ENCODE measurements at regions not wholly inside any gene's neighbourhood (a gene's known extent, or its start where the extent isn't known, plus 50 kb on each side); places are given as distances from the start of the nearest gene placed in this dataset.

DNA sequence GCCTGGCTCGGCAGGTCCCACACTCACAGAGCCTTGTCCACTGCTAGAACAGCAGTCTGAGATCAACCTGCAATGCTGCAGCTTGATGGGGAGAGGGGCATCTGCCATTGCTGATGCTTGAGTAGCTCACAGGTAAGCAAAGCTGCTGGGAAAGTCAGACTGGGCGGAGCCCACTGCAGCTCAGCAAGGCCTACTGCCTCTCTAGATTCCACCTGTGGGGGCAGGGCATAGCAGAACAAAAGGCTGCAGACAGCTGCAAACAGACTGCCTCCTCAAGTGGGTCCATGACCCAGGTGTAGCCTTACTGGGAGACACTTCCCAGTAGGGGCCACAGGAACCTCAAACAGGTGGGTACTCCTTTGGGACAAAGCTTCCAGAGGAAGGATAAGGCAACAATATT is 110.6 kb upstream of the ADAMTS3 start:
- no peak overlapping the region for H3K27ac ChIP-seq
- no peaks in the 10 kb centered on the region for H3K4me1 ChIP-seq
- no peak for TF ChIP-seq POLR2A (IDR thresholded peaks at IDR 0.05)
- TF ChIP-seq, protein P1, sequence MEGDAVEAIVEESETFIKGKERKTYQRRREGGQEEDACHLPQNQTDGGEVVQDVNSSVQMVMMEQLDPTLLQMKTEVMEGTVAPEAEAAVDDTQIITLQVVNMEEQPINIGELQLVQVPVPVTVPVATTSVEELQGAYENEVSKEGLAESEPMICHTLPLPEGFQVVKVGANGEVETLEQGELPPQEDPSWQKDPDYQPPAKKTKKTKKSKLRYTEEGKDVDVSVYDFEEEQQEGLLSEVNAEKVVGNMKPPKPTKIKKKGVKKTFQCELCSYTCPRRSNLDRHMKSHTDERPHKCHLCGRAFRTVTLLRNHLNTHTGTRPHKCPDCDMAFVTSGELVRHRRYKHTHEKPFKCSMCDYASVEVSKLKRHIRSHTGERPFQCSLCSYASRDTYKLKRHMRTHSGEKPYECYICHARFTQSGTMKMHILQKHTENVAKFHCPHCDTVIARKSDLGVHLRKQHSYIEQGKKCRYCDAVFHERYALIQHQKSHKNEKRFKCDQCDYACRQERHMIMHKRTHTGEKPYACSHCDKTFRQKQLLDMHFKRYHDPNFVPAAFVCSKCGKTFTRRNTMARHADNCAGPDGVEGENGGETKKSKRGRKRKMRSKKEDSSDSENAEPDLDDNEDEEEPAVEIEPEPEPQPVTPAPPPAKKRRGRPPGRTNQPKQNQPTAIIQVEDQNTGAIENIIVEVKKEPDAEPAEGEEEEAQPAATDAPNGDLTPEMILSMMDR (IDR thresholded peaks at IDR 0.05) = no peak
- TF ChIP-seq POLR2AphosphoS5 (IDR thresholded peaks at IDR 0.05) = no peak
- no peaks in the 10 kb centered on the region for H3K27me3 ChIP-seq
- peaks cover 0 to 4% of the 10 kb centered on the region in 2 donors for H3K9me3 ChIP-seq
- intact Hi-C loops (cut with DNase I; ENCODE audit: low total_unique reads) = loop anchor here (5.0 kb wide), 1 partner anchor 267 kb away; no protein-coding TSS in a partner anchor
- no peaks in the 10 kb centered on the region for H3K36me3 ChIP-seq
- DNase-seq (ENCODE audit: low spot score in 2 of 2) = no peak
- no peak overlapping the region for H3K4me3 ChIP-seq

DNA sequence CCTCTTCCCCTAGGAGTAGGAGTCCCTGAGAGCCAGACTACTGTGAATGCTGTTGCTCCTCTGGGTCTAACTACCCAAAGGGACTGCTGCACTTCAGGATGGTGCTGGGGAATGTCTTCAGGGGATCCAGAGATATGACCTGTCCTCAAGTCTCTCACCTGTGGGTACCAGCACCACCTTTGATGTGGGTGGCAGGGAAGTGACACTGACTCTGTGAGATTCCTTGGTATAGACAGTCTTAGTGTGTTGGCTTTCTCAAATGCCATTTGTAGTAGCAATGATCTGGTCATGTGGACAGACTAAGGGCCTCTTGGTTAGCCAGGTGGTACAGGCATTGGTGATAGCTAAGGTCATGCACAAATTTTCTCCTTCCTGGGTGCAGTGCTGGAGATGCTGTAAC is 108.9 kb upstream of the ADAMTS3 start:
- Histone ChIP-seq H3K9me3 (no peaks in the 10 kb centered on the region), H3K4me3 (no peak overlapping the region), H3K27me3 (no peaks in the 10 kb centered on the region), H3K27ac (no peak overlapping the region), H3K4me1 (no peaks in the 10 kb centered on the region), H3K36me3 (no peaks in the 10 kb centered on the region)
- no peak for DNase-seq (ENCODE audit: low spot score in 2 of 2)
- TF ChIP-seq POLR2A (IDR thresholded peaks at IDR 0.05) (no peak), POLR2AphosphoS5 (IDR thresholded peaks at IDR 0.05) (no peak)
- TF ChIP-seq, protein P1 (IDR thresholded peaks at IDR 0.05) = no peak
- intact Hi-C loops (cut with DNase I; ENCODE audit: low total_unique reads) = no loop called here

GRCh38 chr4:72677265-72677664 is 108.2 kb upstream of the ADAMTS3 start:
- Histone ChIP-seq H3K4me1 (no peaks in the 10 kb centered on the region), H3K36me3 (no peaks in the 10 kb centered on the region), H3K27ac (no peak overlapping the region), H3K27me3 (no peaks in the 10 kb centered on the region), H3K4me3 (no peak overlapping the region), H3K9me3 (no peaks in the 10 kb centered on the region)
- TF ChIP-seq POLR2A (IDR thresholded peaks at IDR 0.05) = no peak
- TF ChIP-seq, protein P1 (IDR thresholded peaks at IDR 0.05) = no peak
- no peak for TF ChIP-seq POLR2AphosphoS5 (IDR thresholded peaks at IDR 0.05)
- DNase-seq (ENCODE audit: low spot score in 2 of 2) = no peak
- intact Hi-C loops (cut with DNase I; ENCODE audit: low total_unique reads) = no loop called here

GRCh38 chr4:72671980-72672379 is 103.0 kb upstream of the ADAMTS3 start:
- DNase-seq (ENCODE audit: low spot score in 2 of 2) = no peak
- no peak overlapping the region for H3K4me3 ChIP-seq
- no peaks in the 10 kb centered on the region for H3K36me3 ChIP-seq
- no peak overlapping the region for H3K27ac ChIP-seq
- TF ChIP-seq POLR2AphosphoS5 (IDR thresholded peaks at IDR 0.05) = no peak
- H3K4me1 ChIP-seq = no peaks in the 10 kb centered on the region
- intact Hi-C loops (cut with DNase I; ENCODE audit: low total_unique reads) = no loop called here
- H3K27me3 ChIP-seq = no peaks in the 10 kb centered on the region
- H3K9me3 ChIP-seq = no peaks in the 10 kb centered on the region

- Histone ChIP-seq H3K4me3 (no peak overlapping the region), H3K36me3 (no peaks in the 10 kb centered on the region), H3K27me3 (no peaks in the 10 kb centered on the region), H3K4me1 (no peaks in the 10 kb centered on the region), H3K9me3 (no peaks in the 10 kb centered on the region), H3K27ac (no peak overlapping the region)
- no peak for DNase-seq (ENCODE audit: low spot score in 2 of 2)
- TF ChIP-seq POLR2A (IDR thresholded peaks at IDR 0.05) (no peak), POLR2AphosphoS5 (IDR thresholded peaks at IDR 0.05) (no peak)
- TF ChIP-seq, protein P1 (IDR thresholded peaks at IDR 0.05) = no peak
- intact Hi-C loops (cut with DNase I; ENCODE audit: low total_unique reads) = no loop called here
These were observed 101.5 kb upstream of the ADAMTS3 start for GRCh38 chr4:72670521-72670920.

GRCh38 chr4:72666910-72667309 is 97.9 kb upstream of the ADAMTS3 start:
- no peaks in the 10 kb centered on the region for H3K4me1 ChIP-seq
- H3K27me3 ChIP-seq = no peaks in the 10 kb centered on the region
- intact Hi-C loops (cut with DNase I; ENCODE audit: low total_unique reads) = no loop called here
- no peak overlapping the region for H3K27ac ChIP-seq
- H3K36me3 ChIP-seq = no peaks in the 10 kb centered on the region
- no peaks in the 10 kb centered on the region for H3K9me3 ChIP-seq
- TF ChIP-seq POLR2A (IDR thresholded peaks at IDR 0.05) = no peak
- TF ChIP-seq, protein P1 (IDR thresholded peaks at IDR 0.05) = no peak
- TF ChIP-seq POLR2AphosphoS5 (IDR thresholded peaks at IDR 0.05) = no peak
- DNase-seq (ENCODE audit: low spot score in 2 of 2) = no peak
- H3K4me3 ChIP-seq = no peak overlapping the region

Measured in breast epithelium (tissue), 4 donors.